A549 (cell line): ENCODE measurements at regions not wholly inside any gene's neighbourhood (a gene's known extent, or its start where the extent isn't known, plus 50 kb on each side); places are given as distances from the start of the nearest gene placed in this dataset.

Source experiments
- ATAC-seq, 2 experiments: fragments of 200-7000 bp in 1 of 2; fragments of >200 bp in 1 of 2; cut with Nextera tagmentation in 1 of 2; cut with Tn5 transposase in 1 of 2; 3 replicates each; pipeline versions ENCODE4 v1.8.0 to v1.9.1; 2018 to 2020; ENCODE audit warnings: mild to moderate bottlenecking in 1 of 2, moderate library complexity in 1 of 2
- CTCF ChIA-PET: fragments of 300-600 bp; sonication (Branson Sonifier 250); formaldehyde crosslinking; extraction: SDS; loops from one replicate; lab custom pipeline; 2021; ENCODE audit warnings: antibody characterized with exemption, inconsistent platforms; lab: Yijun Ruan, JAX
- POLR2A ChIA-PET: fragments of 350-600 bp; formaldehyde crosslinking; extraction: SDS; loops from one replicate; lab custom pipeline; 2021; ENCODE audit warnings: antibody characterized with exemption, inconsistent platforms; lab: Yijun Ruan, JAX
- DNase-seq, 2 experiments: peaks; one replicate each; pipeline versions ENCODE4 v3.0.0 to v3.0.0-alpha.2; 2011 to 2016; ENCODE audit warnings: low read depth in 1 of 2, low spot score in 1 of 2
- FAIRE-seq: peaks from 2 replicates; lab custom pipeline; 2011; peaks lifted over from hg19 to GRCh38; lab: Jason Lieb, UNC
- H3K27ac ChIP-seq, 2 experiments: fragments of >200 bp; sonication (Bioruptor Twin); formaldehyde crosslinking; 3 replicates each; pipeline ENCODE4 v1.5.1; 2016 to 2017
- H3K4me1 ChIP-seq: fragments of >200 bp; sonication (Bioruptor Twin); formaldehyde crosslinking; 3 replicates; pipeline ENCODE4 v1.6.1; 2016
- H3K4me2 ChIP-seq: fragments of >200 bp; sonication (Bioruptor Twin); formaldehyde crosslinking; 3 replicates; pipeline ENCODE4 v1.6.1; 2016
- H3K4me3 ChIP-seq: fragments of >200 bp; sonication (Bioruptor Twin); formaldehyde crosslinking; 3 replicates; pipeline ENCODE4 v1.5.1; 2016
- H3K9me3 ChIP-seq: fragments of >200 bp; sonication (Bioruptor Twin); formaldehyde crosslinking; 3 replicates; pipeline ENCODE4 v1.6.1; 2016
- CBX2 ChIP-seq: fragments of 200-600 bp; sonication (generic); IDR thresholded peaks from 2 replicates; pipeline ENCODE4 v1.6.1; 2016; ENCODE audit warnings: low read depth, mild to moderate bottlenecking, borderline replicate concordance
- CEBPB ChIP-seq, 2 experiments: fragments of >200 bp in 1 of 2; sonication (Bioruptor Twin) in 1 of 2; formaldehyde crosslinking in 1 of 2; IDR thresholded peaks; 2 replicates each; pipeline ENCODE4 v1.6.1; 2012 to 2016
- CHD2 ChIP-seq: fragments of 150-350 bp; IDR thresholded peaks from 2 replicates; pipeline ENCODE4 v1.6.1; 2014; ENCODE audit warnings: low read length; ENCODE audit not compliant: partially characterized antibody
- EHMT2 ChIP-seq: fragments of 200-600 bp; sonication (generic); IDR thresholded peaks from 2 replicates; pipeline ENCODE4 v1.6.1; 2016; ENCODE audit warnings: antibody characterized with exemption, low read depth, mild to moderate bottlenecking, moderate library complexity
- EP300 ChIP-seq, 2 experiments: fragments of >200 bp; sonication (Bioruptor Twin); formaldehyde crosslinking; IDR thresholded peaks; 2 replicates in 1 of 2; 3 replicates in 1 of 2; pipeline ENCODE4 v1.6.1; 2016 to 2017
- FOSB ChIP-seq: fragments of 250-450 bp; sonication (Bioruptor Pico); IDR thresholded peaks from 2 replicates; pipeline ENCODE4 v1.5.0; 2020; ENCODE audit warnings: mild to moderate bottlenecking, moderate library complexity
- FOXS1 ChIP-seq: fragments of 250-450 bp; sonication (Bioruptor Pico); IDR thresholded peaks from 2 replicates; pipeline ENCODE4 v1.5.0; 2020; ENCODE audit warnings: mild to moderate bottlenecking, moderate library complexity
- GATA3 ChIP-seq: IDR thresholded peaks from 2 replicates; pipeline ENCODE4 v1.6.1; 2012; ENCODE audit warnings: borderline replicate concordance
- HDAC2 ChIP-seq: fragments of 200-600 bp; sonication (generic); IDR thresholded peaks from 2 replicates; pipeline ENCODE4 v1.6.1; 2016
- HOXA7 ChIP-seq: fragments of 250-450 bp; sonication (Bioruptor Pico); IDR thresholded peaks from 2 replicates; pipeline ENCODE4 v1.5.0; 2020; ENCODE audit warnings: mild to moderate bottlenecking, moderate library complexity
- KDM1A ChIP-seq: fragments of 200-600 bp; sonication (generic); IDR thresholded peaks from 2 replicates; pipeline ENCODE4 v1.6.1; 2016; ENCODE audit warnings: low read depth, mild to moderate bottlenecking
- KDM5A ChIP-seq: fragments of 200-600 bp; sonication (generic); IDR thresholded peaks from 2 replicates; pipeline ENCODE4 v1.6.1; 2016; ENCODE audit warnings: antibody characterized with exemption, mild to moderate bottlenecking
- NFE2L2 ChIP-seq: fragments of 150-350 bp; conservative IDR thresholded peaks from 2 replicates; pipeline ENCODE4 v1.6.1; 2014; ENCODE audit warnings: low read length
- RAD21 ChIP-seq, 2 experiments: fragments of >200 bp in 1 of 2; sonication (Bioruptor Twin) in 1 of 2; formaldehyde crosslinking in 1 of 2; IDR thresholded peaks in 1 of 2; conservative IDR thresholded peaks in 1 of 2; 2 replicates in 1 of 2; 3 replicates in 1 of 2; pipeline ENCODE4 v1.6.1; 2012 to 2018; ENCODE audit warnings: inconsistent platforms in 1 of 2
- RARB ChIP-seq: fragments of 250-450 bp; sonication (Bioruptor Pico); IDR thresholded peaks from 2 replicates; pipeline ENCODE4 v1.8.0; 2021; ENCODE audit warnings: mild to moderate bottlenecking, moderate library complexity
- RCOR1 ChIP-seq: fragments of 150-350 bp; IDR thresholded peaks from 2 replicates; pipeline ENCODE4 v1.6.1; 2014; ENCODE audit warnings: antibody characterized with exemption, low read length, low read depth
- SMC3 ChIP-seq: fragments of >200 bp; sonication (Bioruptor Twin); formaldehyde crosslinking; IDR thresholded peaks from 3 replicates; pipeline ENCODE4 v1.6.1; 2018; ENCODE audit warnings: inconsistent platforms
- SREBF2 ChIP-seq: fragments of 450-650 bp; IDR thresholded peaks from 2 replicates; pipeline ENCODE4 v1.6.1; 2014; ENCODE audit warnings: mild to moderate bottlenecking, moderate library complexity
- TFCP2L1 ChIP-seq: fragments of 250-450 bp; sonication (Bioruptor Pico); IDR thresholded peaks from 2 replicates; pipeline ENCODE4 v1.5.0; 2021; ENCODE audit warnings: mild to moderate bottlenecking
- ZC3H11A ChIP-seq: fragments of 450-650 bp; IDR thresholded peaks from 2 replicates; pipeline ENCODE4 v1.6.1; 2014; ENCODE audit warnings: antibody characterized with exemption, mild to moderate bottlenecking
- ZFP36 ChIP-seq: fragments of 450-650 bp; IDR thresholded peaks from 2 replicates; pipeline ENCODE4 v1.6.1; 2014; ENCODE audit warnings: borderline replicate concordance; ENCODE audit not compliant: partially characterized antibody
- ZNF302 ChIP-seq: fragments of 250-450 bp; sonication (Bioruptor Pico); IDR thresholded peaks from 2 replicates; pipeline ENCODE4 v1.9.0; 2021; ENCODE audit warnings: inconsistent platforms, mild to moderate bottlenecking, moderate library complexity
- ZSCAN20 ChIP-seq: fragments of 250-450 bp; sonication (Bioruptor Pico); IDR thresholded peaks from 2 replicates; pipeline ENCODE4 v1.8.0; 2022; ENCODE audit warnings: mild to moderate bottlenecking, moderate library complexity
- WGBS: methylation state at CpG from one replicate; pipeline ENCODE4 v1.1.6; 2017; ENCODE audit errors: missing lambda C conversion rate; 5-methylcytosine and 5-hydroxymethylcytosine counted together
- TF ChIP-seq, protein P1 (sequence below): fragments of 450-650 bp; IDR thresholded peaks from 2 replicates; pipeline ENCODE4 v1.6.1; 2014; ENCODE audit warnings: antibody characterized with exemption
- TF ChIP-seq, protein P2 (sequence below): IDR thresholded peaks from 2 replicates; pipeline ENCODE4 v1.6.1; 2012

DNA sequence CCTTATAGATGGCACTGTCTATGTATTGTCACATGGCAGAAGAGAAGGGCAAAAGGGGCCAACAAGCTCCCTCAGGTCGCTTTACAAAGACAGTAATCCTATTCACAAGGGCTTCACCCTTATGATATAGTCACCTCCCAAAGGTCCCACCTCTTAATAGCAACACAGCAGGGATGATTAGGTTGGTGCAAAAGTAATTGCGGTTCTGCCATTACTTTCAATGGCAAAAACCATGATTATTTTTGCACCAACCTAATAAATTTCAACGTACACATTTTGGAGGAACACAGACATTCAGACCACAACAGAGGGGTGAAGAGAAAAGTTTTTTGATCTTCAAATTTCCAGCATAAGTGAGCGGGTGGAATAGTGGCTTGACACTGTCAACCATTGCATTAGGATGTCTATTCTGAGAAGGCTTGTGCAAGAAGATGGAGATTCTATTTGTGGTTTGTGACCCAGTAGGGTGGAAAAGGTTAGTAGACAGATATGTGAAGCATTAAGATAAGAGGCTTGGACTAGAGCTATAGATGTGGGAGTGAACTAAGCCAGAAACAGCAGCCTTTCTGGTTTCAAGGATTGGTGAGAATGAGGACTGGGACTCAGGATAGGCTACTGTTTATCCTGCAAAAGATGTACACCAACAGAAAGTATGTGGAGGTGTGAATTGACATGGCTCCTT lies 75.5 kb upstream of the CPSF6 start:
- no peak overlapping the region for H3K27ac ChIP-seq

DNA sequence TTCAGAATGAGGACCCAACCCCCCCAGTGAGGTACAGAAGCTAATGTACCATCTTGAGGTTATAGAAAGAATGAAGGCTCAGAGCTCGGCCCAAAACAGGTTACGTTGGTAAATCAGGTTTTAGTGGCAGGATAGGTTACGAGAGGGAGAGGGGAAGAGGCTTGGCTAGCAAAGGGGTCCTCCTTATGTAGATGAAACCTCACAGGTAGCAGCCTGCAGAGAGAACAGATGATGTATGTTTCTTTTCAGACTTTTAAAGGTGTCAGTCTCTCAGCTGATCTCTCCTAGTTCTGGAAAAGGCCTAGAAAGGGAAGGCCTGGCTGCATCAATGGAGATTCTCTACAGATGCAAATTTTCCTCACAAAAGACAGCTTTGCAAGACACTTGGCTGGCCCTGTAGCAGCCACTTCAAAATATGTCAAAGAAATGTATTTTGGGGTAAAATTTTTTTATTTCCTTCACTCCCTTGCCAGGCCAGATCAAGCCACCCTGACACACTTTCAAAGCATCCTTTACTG lies 71.7 kb upstream of the CPSF6 start:
- H3K27ac ChIP-seq, result no peak overlapping the region
- FAIRE-seq, result no peak
- DNase-seq, result no peak
- 81% methylated on average over 3 of the region's 3 CpGs for WGBS
- POLR2A ChIA-PET, result no interaction called here
- no peak overlapping the region for H3K4me3 ChIP-seq
- H3K4me2 ChIP-seq, result no peak overlapping the region
- TF ChIP-seq ZNF302, result no peak
- TF ChIP-seq KDM1A, result no peak
- no peak for TF ChIP-seq HDAC2
- TF ChIP-seq SREBF2, result no peak
- no peak for TF ChIP-seq CEBPB (IDR thresholded peaks at IDR 0.05)
- no peak for TF ChIP-seq SMC3
- TF ChIP-seq, protein P1, sequence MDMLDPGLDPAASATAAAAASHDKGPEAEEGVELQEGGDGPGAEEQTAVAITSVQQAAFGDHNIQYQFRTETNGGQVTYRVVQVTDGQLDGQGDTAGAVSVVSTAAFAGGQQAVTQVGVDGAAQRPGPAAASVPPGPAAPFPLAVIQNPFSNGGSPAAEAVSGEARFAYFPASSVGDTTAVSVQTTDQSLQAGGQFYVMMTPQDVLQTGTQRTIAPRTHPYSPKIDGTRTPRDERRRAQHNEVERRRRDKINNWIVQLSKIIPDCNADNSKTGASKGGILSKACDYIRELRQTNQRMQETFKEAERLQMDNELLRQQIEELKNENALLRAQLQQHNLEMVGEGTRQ, result no peak
- TF ChIP-seq CHD2, result no peak
- TF ChIP-seq ZSCAN20 (CRISPR knock-in tag), result no peak
- no peak for TF ChIP-seq RARB (CRISPR knock-in tag)
- TF ChIP-seq CBX2, result no peak
- TF ChIP-seq RCOR1, result no peak
- TF ChIP-seq NFE2L2, result no peak
- TF ChIP-seq EP300 (IDR thresholded peaks at IDR 0.05), result no peak
- no peak for TF ChIP-seq ZC3H11A
- CTCF ChIA-PET, result interaction anchor here (0.9 to 11.9 kb wide), 2 partner anchors 11 to 15 kb away, joined by 3 to 85 read pairs; no protein-coding TSS in a partner anchor
- no peaks in the 10 kb centered on the region for H3K4me1 ChIP-seq
- no peaks in the 10 kb centered on the region for H3K9me3 ChIP-seq
- no peak for ATAC-seq

More for the DNA sequence above, 75.5 kb upstream of the CPSF6 start:
- FAIRE-seq (no peak), DNase-seq (no peak), ATAC-seq (no peak)
- Histone ChIP-seq H3K4me1 (no peaks in the 10 kb centered on the region), H3K4me2 (no peak overlapping the region), H3K4me3 (no peak overlapping the region), H3K9me3 (no peaks in the 10 kb centered on the region)
- TF ChIP-seq HOXA7 (CRISPR knock-in tag) (no peak), GATA3 (no peak), RAD21 (conservative IDR thresholded peaks at IDR 0.05 in 1 of 2, IDR thresholded peaks at IDR 0.05 in 1 of 2) (no peak), ZNF302 (no peak), KDM1A (no peak), FOSB (CRISPR knock-in tag) (no peak), ZSCAN20 (CRISPR knock-in tag) (no peak), FOXS1 (CRISPR knock-in tag) (no peak), ZC3H11A (no peak), ZFP36 (no peak), TFCP2L1 (CRISPR knock-in tag) (no peak), CEBPB (IDR thresholded peaks at IDR 0.05) (no peak), KDM5A (no peak), EHMT2 (no peak)
- TF ChIP-seq, protein P2, sequence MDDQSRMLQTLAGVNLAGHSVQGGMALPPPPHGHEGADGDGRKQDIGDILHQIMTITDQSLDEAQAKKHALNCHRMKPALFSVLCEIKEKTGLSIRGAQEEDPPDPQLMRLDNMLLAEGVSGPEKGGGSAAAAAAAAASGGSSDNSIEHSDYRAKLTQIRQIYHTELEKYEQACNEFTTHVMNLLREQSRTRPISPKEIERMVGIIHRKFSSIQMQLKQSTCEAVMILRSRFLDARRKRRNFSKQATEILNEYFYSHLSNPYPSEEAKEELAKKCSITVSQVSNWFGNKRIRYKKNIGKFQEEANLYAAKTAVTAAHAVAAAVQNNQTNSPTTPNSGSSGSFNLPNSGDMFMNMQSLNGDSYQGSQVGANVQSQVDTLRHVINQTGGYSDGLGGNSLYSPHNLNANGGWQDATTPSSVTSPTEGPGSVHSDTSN, result no peak
- WGBS, result 53% methylated on average over 4 of the region's 4 CpGs
- ChIA-PET CTCF (interaction anchor here (0.9 to 1.7 kb wide), 3 partner anchors 9 to 28 kb away, joined by 3 to 4 read pairs (median 3); no protein-coding TSS in a partner anchor), POLR2A (no interaction called here)
